Hematopoietic multipotent progenitor cell treated with erythropoietin and hydrocortisone succinate and interleukin-3 and kit ligand, for 4 days (in vitro differentiated cells): ENCODE measurements at regions not wholly inside any gene's neighbourhood (a gene's known extent, or its start where the extent isn't known, plus 50 kb on each side); places are given as distances from the start of the nearest gene placed in this dataset.
"Not testable (repeated sequence)": the region's sequence is repeated elsewhere in the genome, so short reads cannot be mapped to it uniquely, and the experiment has no call there.

ENCODE experiments used
- DNase-seq: peaks from one replicate; pipeline ENCODE4 v3.0.0-alpha.2; 2015

DNA sequence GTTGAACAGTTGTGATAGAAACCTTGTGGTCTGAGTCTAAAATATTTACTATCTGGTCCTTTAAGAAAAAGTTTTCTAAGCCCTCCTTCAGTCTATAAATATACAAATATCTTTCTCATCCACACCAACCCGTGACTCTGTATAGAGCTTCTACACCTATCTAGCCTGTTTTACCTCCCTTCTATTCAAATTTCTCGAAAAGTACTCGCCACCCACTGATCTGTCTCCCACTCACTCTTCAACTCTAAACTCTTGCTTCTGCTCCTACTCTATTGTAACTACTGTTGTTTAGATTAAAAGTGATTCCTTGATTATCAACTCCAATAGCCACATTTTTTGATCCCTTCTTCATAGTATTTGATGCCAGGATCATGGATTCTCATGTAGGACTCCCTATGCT lies 329.4 kb upstream of the MAN1A1 start:
- DNase-seq: no peak

GRCh38 chr6:119677384-119677783 lies 327.8 kb upstream of the MAN1A1 start:
- peak; percentile 29 for DNase-seq

- no peak for DNase-seq
Measured at GRCh38 chr6:119676961-119677360, 327.4 kb upstream of the MAN1A1 start.

DNA sequence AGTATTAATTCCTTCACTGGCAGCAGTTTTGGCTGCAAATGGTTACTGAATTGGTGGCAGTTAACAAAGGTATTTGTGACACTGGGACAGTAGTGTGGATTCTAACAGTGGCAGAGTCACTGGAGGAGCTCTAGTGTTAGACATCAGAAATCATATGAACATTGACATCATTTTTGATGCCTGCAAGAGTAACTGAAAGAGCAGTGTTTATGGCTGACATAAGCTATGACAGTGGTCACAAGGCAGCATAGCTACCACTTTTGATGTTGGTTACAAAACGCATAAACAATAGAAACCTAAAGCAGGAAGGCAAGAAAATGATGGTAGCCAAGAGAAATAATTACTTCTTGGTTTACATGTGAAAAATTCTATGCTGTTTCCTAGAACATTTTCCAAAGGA lies 326.7 kb upstream of the MAN1A1 start:
- DNase-seq: no peak

- DNase-seq: peak; percentile 13
Measured at GRCh38 chr6:119673741-119674140, 324.2 kb upstream of the MAN1A1 start.

GRCh38 chr6:119672725-119673124 lies 323.2 kb upstream of the MAN1A1 start:
- no peak for DNase-seq

GRCh38 chr6:119671105-119671504 lies 321.5 kb upstream of the MAN1A1 start:
- no peak for DNase-seq

DNA sequence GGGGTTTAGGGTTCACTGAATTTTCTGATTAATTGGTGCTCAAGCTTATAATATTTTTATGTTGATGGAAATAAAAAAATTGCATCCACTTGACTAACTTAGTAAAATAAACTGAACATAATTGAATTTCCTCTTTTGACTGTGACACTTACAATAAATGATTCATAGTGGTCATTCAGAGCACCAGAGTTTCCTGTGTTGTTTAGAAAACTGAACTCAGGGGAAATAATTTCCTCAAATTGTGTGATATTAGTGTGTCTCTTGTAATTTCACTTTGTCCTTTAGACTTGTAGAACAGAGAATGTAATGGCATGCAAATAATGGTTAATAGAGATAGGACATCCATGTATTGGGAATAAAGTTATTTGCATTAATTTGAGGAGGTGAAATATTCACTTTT lies 319.7 kb upstream of the MAN1A1 start:
- DNase-seq: peak; percentile 54

DNA sequence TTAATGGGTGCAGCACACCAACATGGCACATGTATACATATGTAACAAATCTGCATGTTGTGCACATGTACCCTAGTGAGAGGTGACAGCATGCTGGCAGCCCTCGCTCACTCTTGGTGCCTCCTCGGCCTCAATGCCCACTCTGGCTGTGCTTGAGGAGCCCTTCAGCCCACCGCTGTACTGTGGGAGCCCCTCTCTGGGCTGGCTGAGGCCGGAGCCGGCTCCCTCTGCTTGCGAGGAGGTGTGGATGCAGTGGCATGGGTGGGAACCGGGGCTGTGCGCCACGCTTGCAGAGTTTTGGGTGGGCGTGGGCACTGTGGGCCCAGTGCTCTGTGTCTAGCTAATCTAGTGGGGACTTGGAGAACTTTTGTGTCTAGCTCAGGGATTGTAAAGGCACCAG lies 315.9 kb upstream of the MAN1A1 start:
- not testable (repeated sequence) for DNase-seq

DNA sequence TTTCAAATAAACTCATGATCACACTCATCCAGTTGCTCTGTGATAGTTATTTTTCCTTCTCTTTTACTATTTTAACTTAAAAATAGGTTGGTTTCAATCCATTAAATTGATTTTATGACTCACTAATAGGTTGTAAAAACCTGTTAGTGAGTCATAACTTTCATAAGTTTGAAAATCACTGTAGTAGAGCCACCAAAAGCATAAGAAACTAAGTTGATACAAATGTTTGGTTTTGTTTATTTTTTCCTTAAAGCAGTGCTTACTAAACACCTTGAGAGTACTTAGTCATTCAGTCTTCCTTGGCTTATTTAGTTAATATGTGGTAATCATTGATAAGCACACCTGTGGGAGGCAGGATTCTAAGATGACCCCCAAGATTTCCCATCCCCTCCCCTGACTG lies 312.1 kb upstream of the MAN1A1 start:
- no peak for DNase-seq

GRCh38 chr6:119661078-119661477 lies 311.5 kb upstream of the MAN1A1 start:
- DNase-seq: no peak

DNA sequence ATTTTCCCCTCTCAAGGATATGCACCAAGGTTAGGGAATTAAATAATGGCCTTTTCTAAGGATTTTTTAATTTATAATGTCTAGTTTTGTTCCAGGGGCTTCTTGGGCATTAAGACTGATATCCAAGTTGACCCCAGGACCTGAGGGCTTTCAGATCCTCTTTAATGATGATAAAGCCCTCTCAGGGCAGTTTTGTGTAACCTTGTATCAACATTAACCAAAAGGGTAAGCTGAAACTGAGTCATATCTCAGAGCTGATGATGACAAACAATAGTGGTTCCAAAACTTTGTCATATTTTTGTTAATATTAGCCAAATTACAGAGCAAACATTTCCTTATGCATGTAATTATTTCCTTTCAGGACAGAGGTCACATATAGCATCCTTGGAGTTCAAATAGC lies 309.4 kb upstream of the MAN1A1 start:
- no peak for DNase-seq

- no peak for DNase-seq
Measured at GRCh38 chr6:119655124-119655523, 305.6 kb upstream of the MAN1A1 start.

- no peak for DNase-seq
Measured at GRCh38 chr6:119653329-119653728, 303.8 kb upstream of the MAN1A1 start.

GRCh38 chr6:119649531-119649930 lies 300.0 kb upstream of the MAN1A1 start:
- DNase-seq: no peak

- DNase-seq: no peak
Measured at GRCh38 chr6:119647309-119647708, 297.7 kb upstream of the MAN1A1 start.

GRCh38 chr6:119643876-119644275 lies 294.3 kb upstream of the MAN1A1 start:
- peak; percentile 54 for DNase-seq

DNA sequence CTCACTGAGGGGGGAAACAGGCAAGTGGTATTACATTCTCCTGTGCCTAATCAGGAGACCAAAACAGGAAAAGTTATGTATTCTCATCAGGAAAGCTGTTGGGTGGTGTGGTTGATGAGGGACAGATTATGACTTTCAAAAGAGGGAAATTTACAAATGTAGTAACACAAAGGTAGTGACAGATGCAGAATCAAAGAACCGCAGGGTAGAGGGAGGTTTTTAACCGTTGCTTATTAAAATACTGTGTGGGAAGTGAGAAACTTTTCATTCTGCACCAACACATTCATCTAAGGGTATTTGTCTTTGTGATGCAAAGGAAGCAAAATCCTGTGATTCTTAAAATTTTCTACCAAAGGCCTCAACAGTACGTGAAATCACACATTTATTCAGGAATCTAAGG lies 288.2 kb upstream of the MAN1A1 start:
- DNase-seq: peak; percentile 66

DNA sequence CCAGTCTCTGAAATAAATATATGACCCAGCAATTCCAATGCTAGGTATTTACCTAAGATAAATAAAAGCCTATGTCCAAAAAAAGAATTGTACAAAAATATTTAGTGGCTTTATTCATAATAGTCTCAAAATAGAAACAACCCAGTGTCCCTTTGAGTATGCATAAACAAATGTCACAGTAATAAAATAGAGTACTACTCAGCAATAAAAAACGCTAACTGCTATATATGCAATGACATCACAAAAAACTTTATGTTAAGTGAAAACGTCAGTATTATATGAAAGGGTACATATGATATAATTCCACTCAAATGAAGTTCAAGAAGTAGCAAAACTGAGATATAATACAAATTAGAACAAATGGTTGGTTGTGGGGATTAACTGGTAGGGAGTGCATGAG lies 286.5 kb upstream of the MAN1A1 start:
- DNase-seq: no peak

- DNase-seq: no peak
Measured at GRCh38 chr6:119633461-119633860, 283.9 kb upstream of the MAN1A1 start.

- peak; percentile 23 for DNase-seq
Measured at GRCh38 chr6:119630561-119631192, 281.1 kb upstream of the MAN1A1 start.

GRCh38 chr6:119628691-119629594 lies 279.4 kb upstream of the MAN1A1 start:
- peak; percentile 50 for DNase-seq

DNA sequence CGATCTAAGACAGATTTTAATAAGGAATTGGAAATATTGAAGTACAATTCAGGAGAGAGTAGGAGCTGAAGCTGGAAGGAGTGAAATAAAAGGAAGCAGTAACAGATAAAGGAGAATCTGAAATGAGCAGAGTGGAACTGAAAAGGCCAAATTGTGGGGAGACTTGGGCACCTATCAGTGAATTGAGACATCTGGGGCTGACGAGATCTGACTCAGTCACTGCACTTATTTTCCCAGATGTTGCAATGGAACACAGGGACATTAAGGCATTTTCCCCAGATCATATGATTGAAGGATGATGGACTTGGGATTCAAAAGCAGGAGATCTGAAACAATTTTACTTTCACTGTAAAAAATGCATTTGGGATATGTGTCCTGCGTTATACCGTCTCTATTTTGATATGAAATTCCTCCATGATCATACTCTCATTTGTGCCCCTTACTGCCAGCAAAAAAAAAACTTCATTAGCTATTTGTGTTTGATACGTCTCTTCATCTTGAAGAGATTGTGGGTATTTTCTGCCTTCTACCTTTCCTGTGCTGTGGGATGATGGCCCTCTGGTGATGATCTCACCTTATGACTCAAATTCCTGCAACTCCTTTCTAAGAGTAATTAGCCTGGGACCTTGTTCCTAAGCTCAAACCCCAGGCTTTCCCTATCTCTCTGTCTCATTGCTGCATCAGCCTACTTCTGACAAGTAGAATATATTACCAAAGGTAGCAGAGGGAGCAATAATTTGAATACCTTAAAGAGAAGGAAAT lies 278.5 kb upstream of the MAN1A1 start:
- peak; percentile 20 for DNase-seq
